H9 (cell line): ENCODE measurements at regions not wholly inside any gene's neighbourhood (a gene's known extent, or its start where the extent isn't known, plus 50 kb on each side); places are given as distances from the start of the nearest gene placed in this dataset.

Source experiments
- DNase-seq: peaks from one replicate; pipeline ENCODE4 v3.0.0-alpha.2; 2017
- H2AFZ ChIP-seq: one replicate; pipeline ENCODE4 v1.6.1; 2013; ENCODE audit warnings: mild to moderate bottlenecking, low read length, control low read depth, moderate library complexity
- H2AK5ac ChIP-seq: 2 replicates; pipeline ENCODE4 v1.6.1; 2013; ENCODE audit warnings: low read length, control low read depth, mixed read lengths; ENCODE audit not compliant: insufficient read length
- H2BK120ac ChIP-seq: one replicate; pipeline ENCODE4 v1.6.1; 2013; ENCODE audit warnings: low read depth, mild to moderate bottlenecking, low read length, control low read depth, inconsistent platforms; ENCODE audit not compliant: poor library complexity, severe bottlenecking
- H2BK12ac ChIP-seq: 2 replicates; pipeline ENCODE4 v1.6.1; 2013; ENCODE audit warnings: low read length, control low read depth, mixed read lengths, low read depth; ENCODE audit not compliant: insufficient read length
- H2BK15ac ChIP-seq: 2 replicates; pipeline ENCODE4 v1.6.1; 2013; ENCODE audit warnings: low read depth, low read length, control low read depth
- H2BK20ac ChIP-seq: one replicate; pipeline ENCODE4 v1.6.1; 2013; ENCODE audit warnings: low read depth, mild to moderate bottlenecking, low read length, control low read depth, inconsistent platforms; ENCODE audit not compliant: poor library complexity, severe bottlenecking
- H2BK5ac ChIP-seq: 2 replicates; pipeline ENCODE4 v1.6.1; 2013; ENCODE audit warnings: low read length, control low read depth, mixed read lengths; ENCODE audit not compliant: insufficient read length
- H3K14ac ChIP-seq: 2 replicates; pipeline ENCODE4 v1.6.1; 2013; ENCODE audit warnings: low read length, control low read depth; ENCODE audit not compliant: insufficient read depth
- H3K18ac ChIP-seq: 2 replicates; pipeline ENCODE4 v1.6.1; 2013; ENCODE audit warnings: low read depth, mild to moderate bottlenecking, mixed read lengths, low read length, control low read depth; ENCODE audit not compliant: insufficient read length
- H3K23ac ChIP-seq: 2 replicates; pipeline ENCODE4 v1.6.1; 2013; ENCODE audit warnings: low read length, control low read depth, mixed read lengths, low read depth; ENCODE audit not compliant: insufficient read length
- H3K23me2 ChIP-seq: 2 replicates; pipeline ENCODE4 v1.6.1; 2013; ENCODE audit warnings: low read depth, mild to moderate bottlenecking, mixed read lengths, low read length, control low read depth; ENCODE audit not compliant: insufficient read length, poor library complexity, severe bottlenecking
- H3K27ac ChIP-seq: 2 replicates; pipeline ENCODE4 v1.5.1; 2013; ENCODE audit warnings: low read length, control low read depth, mixed read lengths, low read depth; ENCODE audit not compliant: insufficient read length
- H3K27me3 ChIP-seq: 2 replicates; pipeline ENCODE4 v1.6.1; 2013; ENCODE audit warnings: low read length, control low read depth, inconsistent platforms; ENCODE audit not compliant: insufficient read depth
- H3K4ac ChIP-seq: 2 replicates; pipeline ENCODE4 v1.6.1; 2013; ENCODE audit warnings: low read depth, mild to moderate bottlenecking, control low read depth, inconsistent platforms, low read length, moderate library complexity
- H3K4me1 ChIP-seq: 2 replicates; pipeline ENCODE4 v1.6.1; 2013; ENCODE audit warnings: low read length, control low read depth, inconsistent platforms; ENCODE audit not compliant: insufficient read depth
- H3K4me2 ChIP-seq: 2 replicates; pipeline ENCODE4 v1.6.1; 2013; ENCODE audit warnings: low read length, control low read depth, mixed read lengths; ENCODE audit not compliant: insufficient read length, insufficient read depth
- H3K56ac ChIP-seq: 2 replicates; pipeline ENCODE4 v1.6.1; 2013; ENCODE audit warnings: low read depth, mild to moderate bottlenecking, mixed read lengths, low read length, control low read depth; ENCODE audit not compliant: insufficient read length
- H3K79me1 ChIP-seq: 2 replicates; pipeline ENCODE4 v1.6.1; 2013; ENCODE audit warnings: low read depth, mild to moderate bottlenecking, moderate library complexity, low read length, control low read depth, inconsistent platforms; ENCODE audit not compliant: insufficient read depth, poor library complexity, severe bottlenecking
- H3K79me2 ChIP-seq: 2 replicates; pipeline ENCODE4 v1.6.1; 2013; ENCODE audit warnings: low read length, control low read depth, inconsistent platforms; ENCODE audit not compliant: insufficient read depth
- H3K9ac ChIP-seq: 2 replicates; pipeline ENCODE4 v1.6.1; 2013; ENCODE audit warnings: low read length, control low read depth, mixed read lengths; ENCODE audit not compliant: insufficient read length; ENCODE audit errors: extremely low read depth
- H3K9me3 ChIP-seq: one replicate; pipeline ENCODE4 v1.6.1; 2013; ENCODE audit warnings: low read depth, low read length, inconsistent platforms; ENCODE audit not compliant: control insufficient read depth
- H3T11ph ChIP-seq: one replicate; pipeline ENCODE4 v1.6.1; 2013; ENCODE audit warnings: mild to moderate bottlenecking, low read length, control low read depth, inconsistent platforms
- H4K20me1 ChIP-seq: one replicate; pipeline ENCODE4 v1.6.1; 2013; ENCODE audit not compliant: control insufficient read depth, insufficient read length, insufficient read depth
- H4K5ac ChIP-seq: 2 replicates; pipeline ENCODE4 v1.6.1; 2013; ENCODE audit warnings: low read depth, mild to moderate bottlenecking, mixed read lengths, low read length, control low read depth; ENCODE audit not compliant: insufficient read length
- H4K8ac ChIP-seq: replicated peaks from 2 replicates; pipeline ENCODE4 v1.6.1; 2013; ENCODE audit warnings: low read length, control low read depth, mixed read lengths, low read depth; ENCODE audit not compliant: insufficient read length
- H4K91ac ChIP-seq: 2 replicates; pipeline ENCODE4 v1.6.1; 2013; ENCODE audit warnings: low read depth, mild to moderate bottlenecking, moderate library complexity, mixed read lengths, low read length, control low read depth; ENCODE audit not compliant: insufficient read length
- H3K27ac Mint-ChIP-seq, 3 experiments: 2 replicates in 2 of 3; 3 replicates in 1 of 3; pipeline ENCODE4 v1.8.0; 2020 to 2021; ENCODE audit warnings: mixed read lengths in 3 of 3, mild to moderate bottlenecking in 1 of 3, moderate library complexity in 1 of 3
- H3K27me3 Mint-ChIP-seq: 2 replicates; pipeline ENCODE4 v1.8.0; 2021; ENCODE audit warnings: low read depth, mild to moderate bottlenecking, moderate library complexity, mixed read lengths
- H3K36me3 Mint-ChIP-seq, 3 experiments: 2 replicates in 2 of 3; 3 replicates in 1 of 3; pipeline ENCODE4 v1.8.0; 2020 to 2021; ENCODE audit warnings: low read depth in 3 of 3, mixed read lengths in 3 of 3; ENCODE audit not compliant: insufficient read depth in 1 of 3
- H3K4me1 Mint-ChIP-seq, 2 experiments: 2 replicates each; pipeline ENCODE4 v1.8.0; 2020; ENCODE audit warnings: mixed read lengths in 2 of 2
- H3K4me3 Mint-ChIP-seq, 2 experiments: 2 replicates in 1 of 2; 3 replicates in 1 of 2; pipeline ENCODE4 v1.8.0; 2020 to 2021; ENCODE audit warnings: mild to moderate bottlenecking in 2 of 2, mixed read lengths in 2 of 2, moderate library complexity in 1 of 2
- H3K9me3 Mint-ChIP-seq, 2 experiments: 2 replicates in 1 of 2; 3 replicates in 1 of 2; pipeline ENCODE4 v1.8.0; 2020; ENCODE audit warnings: mild to moderate bottlenecking in 2 of 2, mixed read lengths in 2 of 2, moderate library complexity in 1 of 2
- CTCF ChIP-seq: fragments of 200-600 bp; sonication (generic); conservative IDR thresholded peaks from 3 replicates; pipeline ENCODE4 v1.8.0; 2021; ENCODE audit warnings: antibody characterized with exemption, mild to moderate bottlenecking
- WGBS: extraction: QIAGEN DNeasy Blood & Tissue Kit; methylation state at CpG from one replicate; pipeline ENCODE4 v1.1.7; 2013; ENCODE audit warnings: missing lambda C conversion rate, low lambda C conversion rate, mixed read lengths; ENCODE audit not compliant: insufficient read length; ENCODE audit errors: extremely low coverage; 5-methylcytosine and 5-hydroxymethylcytosine counted together

GRCh38 chr1:199041173-199041914, 402.5 kb downstream of the PTPRC start:
- no peak overlapping the region for H2AK5ac ChIP-seq
- H2BK5ac ChIP-seq: no peak overlapping the region
- H3K4me1 ChIP-seq: no peaks in the 10 kb centered on the region
- no peak for TF ChIP-seq CTCF
- no peaks in the 10 kb centered on the region for H3K27me3 ChIP-seq
- H2BK15ac ChIP-seq: no peak overlapping the region
- no peak overlapping the region for H3K56ac ChIP-seq
- Mint-ChIP-seq H3K4me3 (no peak overlapping the region), H3K9me3 (no peaks in the 10 kb centered on the region), H3K4me1 (no peaks in the 10 kb centered on the region), H3K27me3 (no peaks in the 10 kb centered on the region), H3K27ac (no peak overlapping the region), H3K36me3 (no peaks in the 10 kb centered on the region)
- H3K14ac ChIP-seq: no peak overlapping the region
- no peak overlapping the region for H3K18ac ChIP-seq
- no peak for DNase-seq
- H3K27ac ChIP-seq: no peak overlapping the region
- H3K9ac ChIP-seq: no peak overlapping the region
- no peak overlapping the region for H2BK20ac ChIP-seq
- H2AFZ ChIP-seq: no peak overlapping the region
- no peaks in the 10 kb centered on the region for H3K79me2 ChIP-seq
- no peak overlapping the region for H4K91ac ChIP-seq
- no peak overlapping the region for H4K8ac ChIP-seq
- H2BK120ac ChIP-seq: no peak overlapping the region
- H3K23me2 ChIP-seq: no peaks in the 10 kb centered on the region
- H3K23ac ChIP-seq: no peak overlapping the region
- no peaks in the 10 kb centered on the region for H3K79me1 ChIP-seq
- H4K20me1 ChIP-seq: no peaks in the 10 kb centered on the region
- no peak overlapping the region for H3T11ph ChIP-seq
- WGBS: no CpG with 5 or more reads among the region's 4 CpGs
- no peaks in the 10 kb centered on the region for H3K9me3 ChIP-seq
- H4K5ac ChIP-seq: no peak overlapping the region
- H2BK12ac ChIP-seq: no peak overlapping the region
- no peak overlapping the region for H3K4me2 ChIP-seq
- no peak overlapping the region for H3K4ac ChIP-seq
